ELR (cell line): ENCODE measurements at regions not wholly inside any gene's neighbourhood (a gene's known extent, or its start where the extent isn't known, plus 50 kb on each side); places are given as distances from the start of the nearest gene placed in this dataset.
A peak's percentile ranks its signal among the peaks of the same experiment; 100 is the strongest.
"Not testable (repeated sequence)": the region's sequence is repeated elsewhere in the genome, so short reads cannot be mapped to it uniquely, and the experiment has no call there.

Source experiments
- DNase-seq: peaks from one replicate; pipeline ENCODE4 v3.0.0-alpha.2; 2015; ENCODE audit warnings: low read depth

GRCh38 chr3:10109-10996, 186.2 kb upstream of the CHL1 start:
- peak; percentile 4 for DNase-seq

GRCh38 chr3:11734-12133, 184.8 kb upstream of the CHL1 start:
- DNase-seq: no peak

- DNase-seq: no peak
Measured at GRCh38 chr3:14652-15051, 181.9 kb upstream of the CHL1 start.

- no peak for DNase-seq
Measured at GRCh38 chr3:16366-16765, 180.2 kb upstream of the CHL1 start.

DNA sequence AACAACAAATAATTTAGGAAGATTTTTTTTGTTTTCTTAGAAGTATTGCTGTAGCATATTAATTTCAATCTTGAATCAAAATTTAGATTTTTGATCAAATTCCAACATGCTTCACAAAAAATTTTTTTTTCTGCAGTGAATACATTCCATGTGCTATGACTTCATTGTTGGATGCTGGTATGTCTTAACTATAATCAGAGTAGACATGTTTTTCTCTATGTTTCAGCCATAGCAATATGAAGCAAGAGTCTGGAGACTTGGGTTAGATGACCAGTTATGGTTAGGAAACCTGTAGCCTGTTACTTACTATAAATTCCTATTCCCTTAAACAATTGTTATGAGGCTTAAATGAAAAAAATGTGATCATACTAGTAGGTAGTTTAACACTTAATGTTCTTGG, 176.1 kb upstream of the CHL1 start:
- DNase-seq: no peak

DNA sequence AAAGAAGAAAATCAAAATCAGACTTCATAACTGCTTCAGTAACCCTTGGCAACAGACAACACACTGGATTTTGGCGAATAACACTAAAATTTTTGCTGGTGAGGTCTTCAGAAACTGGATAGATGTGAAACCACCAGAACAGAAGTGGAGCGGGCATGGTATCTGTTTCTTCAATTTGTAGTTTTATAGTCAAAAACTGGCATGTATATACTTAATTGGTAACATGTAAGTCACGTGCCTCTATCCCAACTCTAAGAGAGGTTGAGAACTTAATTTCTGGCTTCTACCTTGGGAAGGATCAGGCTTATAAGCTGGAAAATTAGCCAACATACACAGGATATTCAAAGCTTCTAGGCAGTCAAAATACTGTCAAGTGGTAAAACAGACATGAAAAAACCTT, 172.6 kb upstream of the CHL1 start:
- no peak for DNase-seq

DNA sequence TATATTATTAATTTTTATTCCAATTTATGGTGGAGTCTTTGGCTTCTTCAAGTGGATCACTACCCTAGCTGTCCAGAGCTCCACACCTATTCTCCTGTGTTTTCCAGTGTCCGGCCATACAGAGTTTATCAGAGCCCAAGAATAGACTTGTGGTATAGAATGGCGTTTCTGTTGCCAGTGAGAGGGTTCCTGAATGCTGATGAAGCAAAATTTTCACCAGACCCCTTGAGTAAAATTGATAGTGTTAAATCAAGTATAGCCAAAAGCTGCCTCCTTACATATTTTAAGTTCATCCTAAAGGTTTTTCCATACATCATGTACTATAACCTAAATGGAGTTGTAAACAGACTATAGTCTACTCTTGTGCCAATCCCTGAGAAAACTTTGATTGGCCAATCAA, 171.5 kb upstream of the CHL1 start:
- no peak for DNase-seq

DNA sequence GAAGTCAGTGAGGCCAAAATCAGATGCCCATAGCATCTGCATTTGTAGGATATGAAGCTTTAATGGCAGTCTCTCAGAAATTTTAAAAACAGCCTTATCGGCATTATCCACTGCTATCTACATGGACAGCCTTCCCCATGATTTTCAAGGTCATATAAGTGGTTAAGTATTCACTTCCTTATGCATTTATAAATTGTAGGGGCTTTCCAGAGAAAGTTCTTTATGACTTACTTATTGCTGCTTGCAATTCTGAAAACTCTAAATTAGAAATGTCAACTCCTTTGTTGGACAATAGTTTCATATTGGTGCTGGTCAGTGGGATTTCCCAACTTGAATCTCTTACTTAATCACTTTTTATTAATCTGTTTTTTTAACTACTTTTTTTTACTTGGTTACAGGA, 160.6 kb upstream of the CHL1 start:
- DNase-seq: not testable (repeated sequence)

- DNase-seq: not testable (repeated sequence)
Measured at GRCh38 chr3:42871-43744, 153.5 kb upstream of the CHL1 start.

- no peak for DNase-seq
Measured at GRCh38 chr3:44028-44676, 152.4 kb upstream of the CHL1 start.

- not testable (repeated sequence) for DNase-seq
Measured at GRCh38 chr3:44941-45340, 151.6 kb upstream of the CHL1 start.

DNA sequence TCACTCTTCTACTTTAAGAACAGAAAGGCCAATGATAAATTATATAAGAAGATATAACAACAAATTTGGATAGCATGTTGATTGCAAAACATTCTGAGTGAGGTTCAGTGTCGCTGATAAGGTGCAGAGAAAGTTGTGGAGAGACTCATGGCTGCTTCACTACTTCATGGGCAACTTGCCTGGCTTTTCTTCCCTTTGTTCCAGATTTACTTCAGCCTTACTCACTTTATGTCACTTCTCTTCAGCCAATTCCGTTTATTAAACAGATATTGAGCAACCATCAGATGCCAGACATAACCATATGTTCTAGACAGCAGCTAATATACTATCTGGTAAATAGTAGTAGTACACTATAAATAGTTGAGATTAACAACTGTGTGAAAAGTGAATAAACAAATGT, 150.0 kb upstream of the CHL1 start:
- no peak for DNase-seq

- DNase-seq: not testable (repeated sequence)
Measured at GRCh38 chr3:53441-53840, 143.1 kb upstream of the CHL1 start.

GRCh38 chr3:54240-54639, 142.3 kb upstream of the CHL1 start:
- DNase-seq: no peak

- no peak for DNase-seq
Measured at GRCh38 chr3:56672-57071, 139.9 kb upstream of the CHL1 start.

- DNase-seq: no peak
Measured at GRCh38 chr3:59854-60253, 136.7 kb upstream of the CHL1 start.

DNA sequence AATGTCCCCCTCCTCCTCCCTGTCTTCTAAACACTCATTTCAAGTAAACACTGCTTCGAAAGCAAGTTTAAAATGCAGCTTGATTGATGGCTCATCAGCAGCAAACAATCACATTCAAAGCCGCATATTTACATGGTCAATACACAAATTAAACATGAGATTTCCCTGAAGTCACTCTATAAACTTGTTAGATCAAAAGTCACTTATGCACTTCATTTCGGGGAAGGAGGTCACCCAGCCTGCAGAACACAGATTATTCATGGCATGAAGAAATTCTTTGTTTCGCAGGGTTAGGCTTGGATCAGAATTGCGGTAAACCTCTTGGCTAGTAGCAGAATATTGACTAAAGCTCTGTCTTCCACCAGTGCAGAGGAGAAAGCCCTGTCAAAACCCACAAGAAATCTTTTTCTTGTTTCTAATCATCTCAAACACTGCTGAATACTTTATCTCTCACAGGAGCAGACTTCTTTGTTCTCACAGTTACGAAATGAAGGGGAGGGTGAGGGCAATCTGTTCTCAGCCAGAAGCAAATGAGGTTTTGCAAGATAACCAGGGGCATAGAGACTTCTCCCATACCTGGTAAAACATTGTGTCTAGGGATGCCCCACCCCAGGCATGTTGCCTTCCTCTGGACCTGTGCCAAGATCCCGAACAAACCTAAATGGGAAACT, 133.3 kb upstream of the CHL1 start:
- DNase-seq: no peak

- no peak for DNase-seq
Measured at GRCh38 chr3:69690-70089, 126.9 kb upstream of the CHL1 start.

DNA sequence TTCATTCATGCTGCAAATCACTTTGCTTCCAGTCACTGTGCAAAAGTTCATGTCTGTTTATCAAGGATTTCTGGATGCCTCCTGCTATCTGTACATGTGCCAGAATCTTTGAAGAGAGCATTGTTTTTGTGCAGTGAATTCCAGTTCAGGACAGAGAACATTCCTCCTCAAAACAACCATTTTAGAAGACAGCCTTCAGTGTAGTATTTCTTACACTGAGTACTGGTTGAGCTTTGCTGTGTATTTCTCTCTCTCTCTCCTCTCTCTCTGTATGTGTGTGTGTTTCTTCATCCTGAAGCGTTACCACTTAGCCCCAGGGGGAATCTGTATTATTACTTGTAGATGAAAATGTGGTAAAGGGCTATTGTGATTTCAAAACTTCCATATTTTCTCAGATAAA, 123.8 kb upstream of the CHL1 start:
- DNase-seq: no peak

DNA sequence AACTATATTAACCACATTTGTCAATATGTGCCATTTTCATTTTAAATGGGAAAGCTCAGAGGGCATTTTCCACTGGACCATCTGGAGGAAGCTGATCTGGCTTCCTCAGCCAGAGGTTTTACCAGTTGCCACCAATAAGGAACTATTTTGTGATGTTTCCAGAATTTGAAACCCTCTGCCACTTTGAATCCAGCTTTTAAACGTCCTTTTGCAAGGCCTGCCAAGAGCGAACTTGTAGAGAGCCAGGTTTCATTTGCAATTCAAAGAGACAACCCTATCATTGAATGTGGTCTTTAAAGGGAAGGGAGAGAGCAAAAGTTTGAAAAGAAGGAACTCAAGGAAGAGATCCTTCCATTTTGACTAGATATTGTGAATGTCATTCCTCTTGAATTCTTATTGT, 123.3 kb upstream of the CHL1 start:
- DNase-seq: no peak

DNA sequence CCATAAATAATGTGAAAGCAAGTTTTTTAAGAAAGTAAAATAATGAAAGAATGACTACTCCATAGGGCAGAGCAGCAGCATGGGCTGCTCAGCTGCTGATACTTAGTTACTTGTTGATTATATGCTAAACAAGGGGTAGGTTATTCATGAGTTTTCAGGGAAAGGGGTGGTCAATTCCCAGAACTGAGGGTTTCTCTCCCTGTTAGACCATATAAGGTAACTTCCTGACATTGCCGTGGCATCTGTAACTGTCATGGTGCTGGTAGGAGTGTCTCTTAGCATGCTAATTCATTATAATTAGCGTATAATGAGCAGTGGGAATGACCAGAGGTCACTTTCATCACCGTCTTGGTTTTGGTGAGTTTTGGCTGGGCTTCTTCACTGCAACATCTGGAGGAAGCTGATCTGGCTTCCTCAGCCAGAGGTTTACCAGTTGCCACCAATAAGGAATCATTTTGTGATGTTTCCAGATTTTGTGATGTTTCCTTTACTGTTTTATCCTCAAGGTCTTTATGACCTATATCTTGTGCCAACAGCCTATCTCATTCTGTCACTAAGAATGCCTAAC, 121.8 kb upstream of the CHL1 start:
- DNase-seq: no peak

DNA sequence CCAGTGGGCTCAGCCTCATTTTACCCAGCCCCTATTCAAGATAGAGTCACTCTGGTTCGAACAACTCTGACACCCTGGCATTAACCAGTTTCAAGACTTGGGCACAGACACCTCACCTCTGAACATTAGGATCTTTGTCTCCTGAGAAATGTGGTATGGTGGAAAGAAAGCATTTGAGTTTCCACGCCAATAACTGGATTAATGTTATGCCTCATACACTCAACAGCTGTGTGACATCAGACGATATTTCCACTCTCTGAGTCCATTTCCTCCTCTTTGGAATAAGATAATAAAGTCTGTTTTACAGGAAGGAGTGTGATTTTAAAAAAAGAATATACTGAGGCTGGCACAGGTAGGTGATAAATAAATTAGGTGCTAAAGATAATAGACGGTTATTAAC, 121.3 kb upstream of the CHL1 start:
- DNase-seq: no peak
